ENCODE measurements at regions not wholly inside any gene's neighbourhood (a gene's known extent, or its start where the extent isn't known, plus 50 kb on each side); places are given as distances from the start of the nearest gene placed in this dataset.

DNA sequence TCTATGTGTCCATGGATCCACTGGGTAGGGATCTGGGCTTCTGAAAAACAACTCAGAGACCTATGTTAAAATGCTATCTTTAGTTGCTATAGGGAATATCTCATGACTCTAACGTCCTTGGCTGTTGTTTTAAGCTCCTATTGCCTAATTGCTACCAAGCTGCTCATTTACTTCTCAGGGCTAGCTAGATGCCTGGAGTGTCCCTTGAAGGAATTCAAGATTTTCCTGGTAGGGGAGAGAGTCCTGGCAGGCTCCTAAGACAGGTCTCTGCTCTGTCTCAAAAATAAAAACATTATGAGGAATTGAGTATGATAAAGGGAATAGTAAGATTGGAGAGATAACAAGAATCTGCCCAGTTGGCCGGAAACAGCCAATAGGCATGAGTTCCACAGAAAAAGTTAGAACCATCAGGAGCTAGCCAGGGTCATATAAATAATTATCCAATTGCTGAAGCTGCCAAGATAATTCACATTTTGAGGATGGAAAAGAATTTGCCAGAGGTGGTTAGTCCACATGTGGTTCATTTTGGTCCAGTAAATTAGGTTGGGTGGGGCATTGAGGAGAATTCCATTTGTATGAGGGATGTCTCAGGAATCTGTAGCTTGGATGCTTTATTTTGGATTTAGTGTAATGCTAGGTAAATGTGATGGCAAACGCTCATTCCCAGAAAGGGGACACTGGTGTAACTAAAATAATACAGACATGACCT, 362.7 kb upstream of the VSTM2A start:
- H3K4me1 ChIP-seq (ENCODE audit: control insufficient read depth, insufficient read depth, low read length), result no peaks in the 10 kb centered on the region
- Mint-ChIP-seq H3K4me3 (no peak overlapping the region), H3K27ac (no peak overlapping the region), H3K27me3 (ENCODE audit: insufficient read depth) (no peaks in the 10 kb centered on the region), H3K9me3 (no peaks in the 10 kb centered on the region), H3K4me1 (peaks cover 2% of the 10 kb centered on the region), H3K36me3 (ENCODE audit: low read depth) (no peaks in the 10 kb centered on the region)
- H3K27me3 ChIP-seq (ENCODE audit: control insufficient read depth, insufficient read depth, low read length, poor library complexity, severe bottlenecking), result no peaks in the 10 kb centered on the region
- no peak overlapping the region for H3K27ac ChIP-seq (ENCODE audit: low read depth, low read length)
- H3K9ac ChIP-seq (ENCODE audit: extremely low read depth, low read length, poor library complexity, severe bottlenecking), result no peak overlapping the region
- TF ChIP-seq, protein P1, sequence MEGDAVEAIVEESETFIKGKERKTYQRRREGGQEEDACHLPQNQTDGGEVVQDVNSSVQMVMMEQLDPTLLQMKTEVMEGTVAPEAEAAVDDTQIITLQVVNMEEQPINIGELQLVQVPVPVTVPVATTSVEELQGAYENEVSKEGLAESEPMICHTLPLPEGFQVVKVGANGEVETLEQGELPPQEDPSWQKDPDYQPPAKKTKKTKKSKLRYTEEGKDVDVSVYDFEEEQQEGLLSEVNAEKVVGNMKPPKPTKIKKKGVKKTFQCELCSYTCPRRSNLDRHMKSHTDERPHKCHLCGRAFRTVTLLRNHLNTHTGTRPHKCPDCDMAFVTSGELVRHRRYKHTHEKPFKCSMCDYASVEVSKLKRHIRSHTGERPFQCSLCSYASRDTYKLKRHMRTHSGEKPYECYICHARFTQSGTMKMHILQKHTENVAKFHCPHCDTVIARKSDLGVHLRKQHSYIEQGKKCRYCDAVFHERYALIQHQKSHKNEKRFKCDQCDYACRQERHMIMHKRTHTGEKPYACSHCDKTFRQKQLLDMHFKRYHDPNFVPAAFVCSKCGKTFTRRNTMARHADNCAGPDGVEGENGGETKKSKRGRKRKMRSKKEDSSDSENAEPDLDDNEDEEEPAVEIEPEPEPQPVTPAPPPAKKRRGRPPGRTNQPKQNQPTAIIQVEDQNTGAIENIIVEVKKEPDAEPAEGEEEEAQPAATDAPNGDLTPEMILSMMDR (conservative IDR thresholded peaks at IDR 0.05), result no peak
- H3K36me3 ChIP-seq (ENCODE audit: control insufficient read depth, insufficient read depth, low read length), result no peaks in the 10 kb centered on the region
- H3K4me3 ChIP-seq (ENCODE audit: low read length), result no peak overlapping the region
- WGBS, 2 experiments (ENCODE audit: insufficient coverage in 1 of 2, insufficient read length in 1 of 2), result 88 to 96% methylated on average over 3 of the region's 3 CpGs
- DNase-seq, result no peak
- H3K9me3 ChIP-seq (ENCODE audit: control insufficient read depth, low read length), result no peaks in the 10 kb centered on the region

DNA sequence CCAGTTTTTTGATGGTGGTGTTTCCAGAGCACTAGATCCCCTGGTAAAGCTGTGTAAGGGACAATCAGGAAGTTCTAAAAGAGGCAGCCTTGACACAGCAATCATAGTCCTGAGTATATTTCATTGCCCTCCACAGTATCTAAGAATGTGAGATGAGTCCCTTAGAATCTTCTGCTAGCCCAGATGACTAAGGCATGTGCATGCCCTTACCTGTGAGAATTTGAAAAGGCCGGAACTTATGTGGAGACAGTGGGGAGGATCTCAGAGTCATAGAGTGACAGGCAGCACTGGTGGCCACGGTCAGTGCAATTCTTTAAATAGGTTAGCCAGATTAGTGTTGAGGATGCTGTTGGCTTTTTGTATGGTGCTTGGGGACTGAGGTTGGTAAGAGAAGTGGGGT, 361.4 kb upstream of the VSTM2A start:
- no peak overlapping the region for H3K27ac ChIP-seq (ENCODE audit: low read depth, low read length)
- H3K9me3 ChIP-seq (ENCODE audit: control insufficient read depth, low read length), result no peaks in the 10 kb centered on the region
- H3K4me1 ChIP-seq (ENCODE audit: control insufficient read depth, insufficient read depth, low read length), result no peaks in the 10 kb centered on the region
- Mint-ChIP-seq H3K36me3 (ENCODE audit: low read depth) (no peaks in the 10 kb centered on the region), H3K9me3 (no peaks in the 10 kb centered on the region), H3K4me3 (no peak overlapping the region), H3K27ac (no peak overlapping the region), H3K4me1 (peaks cover 10% of the 10 kb centered on the region), H3K27me3 (ENCODE audit: insufficient read depth) (no peaks in the 10 kb centered on the region)
- TF ChIP-seq, protein P1 (conservative IDR thresholded peaks at IDR 0.05), result no peak
- DNase-seq, result no peak
- no peaks in the 10 kb centered on the region for H3K36me3 ChIP-seq (ENCODE audit: control insufficient read depth, insufficient read depth, low read length)
- no peaks in the 10 kb centered on the region for H3K27me3 ChIP-seq (ENCODE audit: control insufficient read depth, insufficient read depth, low read length, poor library complexity, severe bottlenecking)
- H3K4me3 ChIP-seq (ENCODE audit: low read length), result no peak overlapping the region
- no peak overlapping the region for H3K9ac ChIP-seq (ENCODE audit: extremely low read depth, low read length, poor library complexity, severe bottlenecking)
- WGBS, 2 experiments (ENCODE audit: insufficient coverage in 1 of 2, insufficient read length in 1 of 2), result 90 to 94% methylated on average over 2 of the region's 2 CpGs

DNA sequence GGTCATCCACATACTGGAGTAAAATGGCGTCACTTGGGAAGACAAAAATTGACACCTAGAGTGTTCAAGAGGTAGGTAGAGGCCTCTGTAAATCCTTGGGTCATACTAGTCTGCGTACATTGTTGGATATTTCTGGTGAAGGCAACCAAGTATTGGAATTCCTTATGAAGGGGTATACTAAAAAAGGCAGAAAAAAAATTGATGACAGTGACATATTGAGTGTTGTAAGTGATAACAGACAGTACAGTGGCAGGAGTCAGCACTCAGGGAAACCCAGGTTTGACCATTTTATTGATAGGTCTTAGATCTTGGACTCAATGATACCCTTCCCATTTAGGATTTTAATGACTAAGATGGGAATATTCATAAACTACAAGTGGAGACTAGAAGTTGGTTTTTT, 359.1 kb upstream of the VSTM2A start:
- whole genome bisulfite sequencing, 2 experiments (ENCODE audit: insufficient coverage in 1 of 2, insufficient read length in 1 of 2), result 45 to 50% methylated on average over 2 of the region's 2 CpGs
- no peaks in the 10 kb centered on the region for H3K27me3 Mint-ChIP-seq (ENCODE audit: insufficient read depth)
- Histone ChIP-seq H3K27me3 (ENCODE audit: control insufficient read depth, insufficient read depth, low read length, poor library complexity, severe bottlenecking) (no peaks in the 10 kb centered on the region), H3K9ac (ENCODE audit: extremely low read depth, low read length, poor library complexity, severe bottlenecking) (no peak overlapping the region), H3K4me3 (ENCODE audit: low read length) (no peak overlapping the region), H3K36me3 (ENCODE audit: control insufficient read depth, insufficient read depth, low read length) (no peaks in the 10 kb centered on the region), H3K27ac (ENCODE audit: low read depth, low read length) (no peak overlapping the region), H3K4me1 (ENCODE audit: control insufficient read depth, insufficient read depth, low read length) (no peaks in the 10 kb centered on the region), H3K9me3 (ENCODE audit: control insufficient read depth, low read length) (no peaks in the 10 kb centered on the region)
- DNase-seq, result no peak
- H3K36me3 Mint-ChIP-seq (ENCODE audit: low read depth), result no peaks in the 10 kb centered on the region
- no peak overlapping the region for H3K27ac Mint-ChIP-seq
- H3K4me3 Mint-ChIP-seq, result no peak overlapping the region
- TF ChIP-seq, protein P1 (conservative IDR thresholded peaks at IDR 0.05), result no peak
- H3K4me1 Mint-ChIP-seq, result peaks cover 10% of the 10 kb centered on the region
- H3K9me3 Mint-ChIP-seq, result no peaks in the 10 kb centered on the region

Data from endodermal cell (in vitro differentiated cells).